OCI-LY3 (cell line): ENCODE measurements at regions not wholly inside any gene's neighbourhood (a gene's known extent, or its start where the extent isn't known, plus 50 kb on each side); places are given as distances from the start of the nearest gene placed in this dataset.

Experiments
- H2AFZ ChIP-seq: fragments of 200-600, 300-600 bp; shearing (Covaris generic); 2 replicates; pipeline ENCODE4 v1.6.0; 2014; ENCODE audit warnings: antibody characterized with exemption, low read depth, low read length
- H3K27ac ChIP-seq: fragments of 200-600, 300-600 bp; sonication (generic); 2 replicates; pipeline ENCODE4 v1.5.1; 2014; ENCODE audit warnings: mild to moderate bottlenecking, low read length, moderate library complexity, mixed read lengths
- H3K27me3 ChIP-seq: fragments of 200-600, 300-600 bp; sonication (generic); 2 replicates; pipeline ENCODE4 v1.6.1; 2014; ENCODE audit warnings: low read depth, low read length, mixed read lengths
- H3K36me3 ChIP-seq: fragments of 200-600, 300-600 bp; sonication (generic); replicated peaks from 2 replicates; pipeline ENCODE3; 2014; ENCODE audit warnings: low read depth, low read length, mixed read lengths
- H3K4me1 ChIP-seq: fragments of 300-600, 200-600 bp; sonication (generic); 2 replicates; pipeline ENCODE4 v1.6.1; 2014; ENCODE audit warnings: low read length, mixed read lengths
- H3K4me2 ChIP-seq: fragments of 200-600, 300-600 bp; sonication (generic); 2 replicates; pipeline ENCODE4 v1.6.1; 2014; ENCODE audit warnings: low read length, mixed read lengths
- H3K4me3 ChIP-seq: fragments of 300-600, 200-600 bp; sonication (generic); 2 replicates; pipeline ENCODE4 v1.5.1; 2014; ENCODE audit warnings: antibody characterized with exemption, mild to moderate bottlenecking, low read length, moderate library complexity
- H3K79me2 ChIP-seq: fragments of 300-600, 200-600 bp; shearing (Covaris generic); 2 replicates; pipeline ENCODE4 v1.6.1; 2014; ENCODE audit warnings: mild to moderate bottlenecking, low read length, mixed read lengths
- H3K9ac ChIP-seq: fragments of 300-600, 200-600 bp; shearing (Covaris generic); 2 replicates; pipeline ENCODE4 v1.6.0; 2014; ENCODE audit warnings: mild to moderate bottlenecking, low read length, moderate library complexity
- H3K9me3 ChIP-seq: fragments of 200-600, 300-600 bp; shearing (Covaris generic); 2 replicates; pipeline ENCODE4 v1.6.1; 2014; ENCODE audit warnings: low read length, mixed read lengths; ENCODE audit not compliant: insufficient read depth
- H4K20me1 ChIP-seq: fragments of 200-600, 300-600 bp; sonication (generic); 2 replicates; pipeline ENCODE4 v1.6.1; 2016; ENCODE audit warnings: low read length, mixed read lengths; ENCODE audit not compliant: insufficient read depth
- CTCF ChIP-seq: fragments of 200-600, 300-600 bp; sonication (generic); IDR thresholded peaks from 2 replicates; pipeline ENCODE4 v1.5.1; 2014; ENCODE audit warnings: antibody characterized with exemption, low read length, low read depth
- EZH2phosphoT487 ChIP-seq: fragments of 200-600 bp; shearing (Covaris generic); IDR thresholded peaks from 2 replicates; pipeline ENCODE4 v1.6.1; 2018; ENCODE audit warnings: antibody characterized with exemption, mixed run types, low read depth

- Histone ChIP-seq H3K27ac (no peak overlapping the region), H3K9ac (no peak overlapping the region), H3K4me1 (no peaks in the 10 kb centered on the region), H3K4me2 (no peak overlapping the region), H2AFZ (no peak overlapping the region), H3K27me3 (no peaks in the 10 kb centered on the region), H4K20me1 (no peaks in the 10 kb centered on the region), H3K36me3 (no peaks in the 10 kb centered on the region), H3K9me3 (no peaks in the 10 kb centered on the region), H3K4me3 (no peak overlapping the region), H3K79me2 (no peaks in the 10 kb centered on the region)
- no peak for TF ChIP-seq EZH2phosphoT487
- no peak for TF ChIP-seq CTCF
These were observed 118.6 kb upstream of the SYT1 start for GRCh38 chr12:78746001-78746400.

- TF ChIP-seq EZH2phosphoT487 (no peak), CTCF (no peak)
- Histone ChIP-seq H3K4me2 (no peak overlapping the region), H4K20me1 (no peaks in the 10 kb centered on the region), H3K27me3 (no peaks in the 10 kb centered on the region), H3K27ac (no peak overlapping the region), H3K4me1 (no peaks in the 10 kb centered on the region), H3K9ac (no peak overlapping the region), H3K4me3 (no peak overlapping the region), H3K79me2 (no peaks in the 10 kb centered on the region), H3K36me3 (no peaks in the 10 kb centered on the region), H2AFZ (no peak overlapping the region), H3K9me3 (no peaks in the 10 kb centered on the region)
These were observed 111.5 kb upstream of the SYT1 start for GRCh38 chr12:78753058-78753457.

DNA sequence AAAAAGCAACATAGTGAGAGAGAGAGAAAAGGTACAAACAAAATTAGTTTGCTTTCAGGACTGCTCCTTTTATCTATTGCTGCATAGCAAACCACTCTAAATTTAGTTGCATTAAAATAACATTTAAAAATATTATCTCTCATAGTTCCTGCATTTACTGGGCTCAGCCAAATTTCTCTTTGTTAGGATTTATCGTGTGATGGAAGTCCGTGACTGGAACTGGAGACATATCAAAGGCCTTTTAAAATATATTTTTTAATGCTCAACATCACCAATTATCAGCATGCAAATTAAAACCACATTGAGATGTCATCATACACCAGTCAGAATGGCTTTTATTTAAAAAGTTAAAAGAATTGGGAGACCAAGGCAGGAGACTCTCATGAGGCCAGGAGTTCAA lies 107.6 kb upstream of the SYT1 start:
- Histone ChIP-seq H3K4me3 (no peak overlapping the region), H3K4me1 (no peaks in the 10 kb centered on the region), H3K4me2 (no peak overlapping the region), H3K36me3 (no peaks in the 10 kb centered on the region), H3K27ac (no peak overlapping the region), H4K20me1 (no peaks in the 10 kb centered on the region), H3K9me3 (no peaks in the 10 kb centered on the region), H3K27me3 (no peaks in the 10 kb centered on the region), H3K9ac (no peak overlapping the region), H3K79me2 (no peaks in the 10 kb centered on the region), H2AFZ (no peak overlapping the region)
- TF ChIP-seq EZH2phosphoT487, result no peak

GRCh38 chr12:78759367-78759766 lies 105.2 kb upstream of the SYT1 start:
- Histone ChIP-seq H3K27ac (no peak overlapping the region), H3K27me3 (no peaks in the 10 kb centered on the region), H3K36me3 (no peaks in the 10 kb centered on the region), H3K4me3 (no peak overlapping the region), H4K20me1 (no peaks in the 10 kb centered on the region), H3K4me1 (no peaks in the 10 kb centered on the region), H3K4me2 (no peak overlapping the region), H3K9me3 (no peaks in the 10 kb centered on the region), H3K79me2 (no peaks in the 10 kb centered on the region), H3K9ac (no peak overlapping the region), H2AFZ (no peak overlapping the region)
- TF ChIP-seq CTCF (no peak), EZH2phosphoT487 (no peak)

DNA sequence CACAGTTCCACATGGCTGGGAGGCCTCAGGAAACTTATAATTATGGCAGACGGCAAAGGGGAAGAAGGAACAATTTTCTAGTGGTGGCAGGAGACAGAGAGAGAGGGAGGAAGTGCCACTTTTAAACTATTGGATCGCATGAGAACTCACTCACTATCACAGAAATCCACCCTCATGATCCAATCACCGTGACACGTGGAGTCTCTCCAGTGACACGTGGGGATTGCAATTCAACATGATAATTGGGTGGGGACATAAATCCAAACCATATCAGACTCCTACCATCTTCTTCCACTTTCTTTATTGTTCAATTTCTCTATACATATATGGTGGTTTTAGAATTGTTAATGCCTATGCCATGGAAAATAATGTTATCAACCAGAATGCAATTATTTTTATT lies 103.7 kb upstream of the SYT1 start:
- Histone ChIP-seq H3K27ac (no peak overlapping the region), H3K4me2 (no peak overlapping the region), H3K27me3 (no peaks in the 10 kb centered on the region), H3K9me3 (no peaks in the 10 kb centered on the region), H3K36me3 (no peaks in the 10 kb centered on the region), H4K20me1 (no peaks in the 10 kb centered on the region), H3K4me1 (no peaks in the 10 kb centered on the region), H3K79me2 (no peaks in the 10 kb centered on the region), H3K4me3 (no peak overlapping the region), H2AFZ (no peak overlapping the region), H3K9ac (no peak overlapping the region)
- TF ChIP-seq EZH2phosphoT487, result no peak
- TF ChIP-seq CTCF, result no peak
